ENCODE measurements at regions not wholly inside any gene's neighbourhood (a gene's known extent, or its start where the extent isn't known, plus 50 kb on each side); places are given as distances from the start of the nearest gene placed in this dataset.
A peak's percentile ranks its signal among the peaks of the same experiment; 100 is the strongest.
"Not testable (repeated sequence)": the region's sequence is repeated elsewhere in the genome, so short reads cannot be mapped to it uniquely, and the experiment has no call there.

DNA sequence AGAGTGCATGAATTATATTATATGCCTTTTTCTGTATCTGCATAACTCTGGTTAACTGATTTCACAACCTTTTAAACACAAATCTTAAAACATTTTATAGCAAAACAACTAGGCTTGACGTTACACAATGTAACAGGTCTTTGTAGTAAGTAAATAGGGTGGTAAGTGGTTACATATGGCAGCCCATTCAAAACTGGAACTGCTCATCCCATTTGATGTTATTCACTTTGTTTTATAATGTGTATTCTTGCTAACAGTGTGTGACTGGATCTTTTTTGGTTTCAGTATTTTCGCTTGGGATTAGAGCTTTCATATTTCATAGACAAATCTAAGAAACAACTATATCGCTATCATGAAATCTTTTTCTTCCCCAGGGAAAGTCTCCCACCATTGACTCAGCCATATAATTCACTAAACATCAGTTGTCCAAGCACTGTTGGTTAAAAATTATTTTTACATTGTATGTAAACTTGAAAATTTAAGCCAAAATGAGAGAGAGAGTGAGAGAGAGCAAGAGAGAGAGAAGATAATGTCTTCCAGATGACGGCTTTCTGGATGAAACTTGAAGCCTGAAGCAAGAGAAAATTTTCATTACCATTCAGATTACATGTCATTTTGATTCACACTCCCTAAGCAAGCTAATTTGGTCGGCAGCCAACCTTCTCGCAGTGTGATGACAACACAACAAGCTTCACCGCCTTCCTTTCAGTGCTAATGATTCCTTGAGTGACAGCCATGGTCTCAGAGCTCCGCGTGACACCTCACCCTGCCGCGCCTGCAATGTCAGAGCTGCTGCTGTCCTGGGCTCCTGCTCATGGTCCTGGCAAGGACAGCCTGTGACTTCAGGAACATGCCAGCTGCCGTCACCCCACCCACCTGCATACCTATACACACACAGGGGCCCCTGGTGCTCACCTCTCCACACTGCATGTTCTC lies 946.9 kb upstream of the SOX11 start:
- no peak for DNase-seq

DNA sequence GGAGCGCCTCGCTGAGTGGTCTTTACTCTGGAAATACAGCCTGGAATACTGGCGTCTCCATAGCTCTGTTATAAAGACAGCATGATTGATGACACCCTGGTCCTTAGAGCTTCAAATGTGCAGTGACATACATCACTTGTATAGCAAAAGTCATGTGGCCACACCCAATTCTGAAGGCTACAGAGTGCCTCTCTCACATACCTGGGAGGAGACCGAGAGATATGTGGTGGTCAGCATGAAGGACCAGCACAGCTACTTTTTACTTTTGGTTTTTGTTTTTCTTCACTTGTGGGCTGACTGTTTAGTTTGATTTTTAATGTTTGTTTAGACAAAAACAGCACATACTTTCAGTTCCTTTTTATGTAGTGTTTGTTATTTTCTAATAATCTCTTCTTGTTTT lies 938.5 kb upstream of the SOX11 start:
- no peak for DNase-seq

DNA sequence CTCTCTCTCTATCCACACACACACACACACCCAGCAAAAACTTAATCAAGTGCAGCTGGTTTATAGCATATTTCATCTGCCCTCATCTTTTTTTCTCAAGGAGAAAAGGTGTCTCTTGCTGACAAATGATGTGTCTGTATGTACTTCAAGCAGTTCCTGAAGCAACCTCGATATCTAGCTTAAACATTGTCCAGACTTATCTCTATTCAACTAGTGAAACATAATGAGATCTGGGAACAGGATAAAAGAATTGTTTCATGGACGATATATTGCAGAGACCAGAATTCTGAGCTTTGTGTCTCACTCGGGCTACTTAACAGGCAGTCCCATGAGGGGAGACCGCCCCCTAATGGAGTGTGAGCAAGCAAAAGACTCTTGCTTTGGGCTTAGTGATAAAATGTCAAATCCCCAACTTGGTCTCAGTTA lies 929.2 kb upstream of the SOX11 start:
- DNase-seq, result peak; percentile 75

DNA sequence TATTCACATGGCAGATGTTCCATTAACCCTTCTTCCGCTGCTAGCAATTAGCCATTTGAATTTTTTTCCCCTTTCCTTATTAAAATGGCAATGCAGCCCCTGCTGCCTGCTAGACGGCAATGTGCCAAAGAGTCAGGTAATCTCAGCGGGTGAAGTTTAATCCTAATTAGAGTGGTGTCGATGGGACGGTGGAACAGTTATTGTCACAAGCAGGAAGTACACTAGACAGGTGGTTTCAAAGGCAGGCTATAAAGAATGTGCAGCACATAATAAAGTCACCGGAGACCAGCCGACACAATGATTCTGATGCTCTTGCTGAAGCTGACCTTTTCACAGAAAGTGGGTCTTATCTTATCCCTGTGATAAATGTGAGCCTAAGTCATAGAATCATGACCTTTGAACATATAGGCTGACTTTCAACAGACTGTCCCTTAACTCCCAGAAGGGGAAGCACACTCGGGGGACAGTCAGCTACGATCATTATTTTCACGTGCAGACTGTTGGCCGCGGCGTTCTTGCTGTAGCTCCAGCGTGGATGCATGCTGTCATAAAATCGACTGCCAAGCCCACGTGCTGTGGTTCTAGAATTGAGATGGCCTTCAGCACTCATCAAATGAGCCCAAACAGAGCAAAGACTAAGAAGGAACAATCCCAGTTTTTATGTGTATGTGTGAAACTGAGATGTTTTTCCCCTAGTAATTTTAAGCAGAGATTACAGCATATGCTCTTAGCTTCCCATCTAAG lies 926.2 kb upstream of the SOX11 start:
- no peak for DNase-seq

DNA sequence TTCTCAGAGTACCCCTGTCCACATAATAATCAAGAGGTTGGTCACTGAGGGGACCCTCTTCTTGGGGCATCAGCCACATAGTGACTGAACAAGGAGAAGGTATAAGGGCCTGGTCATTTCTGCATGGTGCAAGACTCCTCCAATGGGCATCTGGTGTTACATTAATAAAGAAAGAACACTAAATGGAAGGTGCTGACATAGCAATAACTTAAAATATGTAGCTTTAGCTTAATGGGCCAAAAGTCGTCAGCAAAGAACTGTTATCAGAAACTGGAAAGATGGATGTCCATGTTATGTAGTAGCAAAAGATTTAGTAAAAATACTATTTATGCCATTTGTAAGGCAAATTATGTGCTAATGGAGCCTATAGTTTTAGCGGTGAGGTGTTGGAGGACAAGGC lies 916.5 kb upstream of the SOX11 start:
- DNase-seq, result no peak

DNA sequence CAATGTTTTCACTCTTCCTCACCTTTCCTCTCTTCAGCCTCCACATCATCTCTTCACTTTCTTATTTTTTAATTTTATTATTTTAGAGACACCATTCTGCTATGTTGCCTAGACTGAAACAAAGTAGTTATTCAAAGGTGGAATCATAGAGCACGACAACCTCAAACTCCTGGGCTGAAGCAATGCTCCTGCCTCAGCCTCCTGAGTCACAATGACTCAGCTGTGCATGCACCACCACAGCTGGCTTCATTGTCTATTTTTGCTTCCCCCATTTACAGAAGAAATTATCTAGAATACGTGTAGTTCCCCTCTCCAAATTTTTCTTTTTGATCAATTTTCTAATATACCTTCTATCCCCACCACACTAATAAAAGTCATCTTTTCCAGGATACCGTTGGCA lies 911.5 kb upstream of the SOX11 start:
- no peak for DNase-seq

DNA sequence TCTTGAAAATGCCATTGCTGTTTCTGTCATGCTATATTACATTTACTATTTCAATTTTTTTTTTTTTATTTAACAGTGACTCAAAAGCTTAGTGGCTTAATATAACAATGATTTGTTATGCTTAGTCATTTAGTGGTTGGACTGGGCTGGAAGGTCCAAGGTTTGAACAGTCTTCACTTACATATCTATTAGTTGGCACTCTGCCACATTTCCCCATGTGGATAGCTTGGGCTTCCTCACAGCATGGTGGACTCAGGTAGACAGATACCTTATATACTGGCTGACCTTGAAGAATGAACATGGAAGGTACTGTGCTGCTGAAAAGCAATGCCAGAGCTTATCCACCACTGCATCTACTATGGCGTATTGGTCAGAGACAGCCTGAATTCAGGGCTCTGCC lies 909.5 kb upstream of the SOX11 start:
- DNase-seq, result no peak

DNA sequence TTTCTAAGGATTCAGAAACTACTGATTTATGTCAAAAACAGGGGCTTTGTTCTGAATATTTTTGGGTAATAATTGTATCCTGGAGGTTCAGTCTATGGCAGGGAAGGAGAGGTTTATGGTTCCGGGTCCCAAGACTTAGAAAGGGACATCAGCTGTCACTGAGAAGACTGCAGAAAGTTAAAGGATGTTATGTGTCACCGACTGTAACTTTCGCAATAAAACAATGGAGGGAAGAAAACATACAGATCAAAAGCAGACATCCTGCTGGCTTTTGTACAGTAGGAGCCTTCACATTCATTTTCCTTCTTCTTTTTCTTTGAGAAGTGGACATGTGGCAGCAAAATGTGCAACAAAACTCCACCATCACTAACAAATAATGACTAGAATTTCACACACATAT lies 900.7 kb upstream of the SOX11 start:
- no peak for DNase-seq

DNA sequence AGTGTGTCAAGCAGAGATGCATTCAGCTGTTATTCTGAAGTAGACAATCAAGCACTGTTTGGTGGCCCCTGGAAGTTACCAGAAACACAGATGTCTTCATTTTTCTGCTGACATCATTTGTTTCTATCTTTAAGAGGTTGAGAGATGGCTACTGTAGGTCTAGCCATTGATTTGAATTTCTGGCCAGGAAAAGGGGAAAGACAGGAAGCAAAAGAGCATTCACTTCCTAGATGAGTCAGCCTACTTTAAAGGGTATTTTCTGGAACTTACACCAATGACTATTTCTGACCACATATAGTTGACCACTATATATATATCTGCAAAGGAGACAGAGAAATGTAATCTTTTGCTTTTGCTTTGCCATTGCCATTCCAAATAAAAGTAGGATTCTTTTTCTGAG lies 900.1 kb upstream of the SOX11 start:
- no peak for DNase-seq

DNA sequence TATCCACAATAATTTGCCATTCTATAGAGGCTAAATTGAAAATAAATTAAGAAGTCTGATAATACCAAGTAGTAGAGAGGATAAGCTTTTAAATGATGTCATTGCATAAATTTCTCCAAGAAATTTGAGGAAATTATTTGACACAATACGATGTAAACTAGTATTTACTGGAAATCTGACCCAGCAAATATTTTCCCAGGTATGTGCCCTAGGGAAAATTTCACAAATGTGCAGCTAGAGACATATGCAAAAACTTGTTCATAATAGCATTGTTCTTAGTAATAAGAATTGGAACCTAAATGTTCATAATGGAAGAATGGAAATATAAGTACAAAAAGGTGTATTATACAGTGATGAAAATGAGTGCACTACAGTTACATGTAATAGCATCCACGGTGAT lies 888.8 kb upstream of the SOX11 start:
- DNase-seq, result no peak

DNA sequence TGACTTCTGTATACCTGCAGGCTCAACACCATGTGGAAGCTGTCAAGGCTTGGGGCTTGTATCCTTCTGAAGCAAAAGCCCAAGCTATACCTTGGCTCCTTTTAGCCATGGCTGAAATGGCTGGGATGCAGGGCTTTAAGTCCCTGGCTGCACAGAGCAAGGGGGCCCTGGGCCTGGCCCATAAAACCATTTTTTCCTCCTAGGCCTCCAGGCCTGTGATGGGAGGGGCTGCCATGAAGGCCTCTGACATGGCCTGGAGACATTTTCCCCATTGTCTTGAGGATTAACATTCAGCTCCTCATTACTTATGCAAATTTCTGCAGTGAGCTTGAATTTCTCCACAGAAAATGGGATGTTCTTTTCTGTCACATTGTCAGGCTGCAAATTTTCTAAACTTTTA lies 878.0 kb upstream of the SOX11 start:
- DNase-seq, result not testable (repeated sequence)

DNA sequence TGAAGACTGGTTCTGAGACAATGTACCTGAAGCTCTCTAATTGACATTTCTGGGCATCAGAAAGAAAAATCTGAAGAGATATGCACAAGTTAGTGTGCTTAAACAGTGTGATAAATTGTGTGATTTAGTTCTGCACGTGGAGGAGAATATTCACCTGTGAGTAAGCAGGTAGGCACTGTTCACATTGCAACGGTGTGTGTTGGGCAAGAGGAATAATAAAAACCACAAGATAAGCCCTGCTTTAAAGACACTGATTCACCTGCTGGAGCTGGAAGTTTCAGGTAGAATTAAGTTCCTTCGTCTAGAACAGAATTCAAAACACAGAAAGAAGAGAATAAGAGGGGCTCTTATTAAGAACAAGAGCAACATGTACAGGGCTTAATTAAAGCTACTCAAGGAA lies 864.3 kb upstream of the SOX11 start:
- DNase-seq, result no peak

DNA sequence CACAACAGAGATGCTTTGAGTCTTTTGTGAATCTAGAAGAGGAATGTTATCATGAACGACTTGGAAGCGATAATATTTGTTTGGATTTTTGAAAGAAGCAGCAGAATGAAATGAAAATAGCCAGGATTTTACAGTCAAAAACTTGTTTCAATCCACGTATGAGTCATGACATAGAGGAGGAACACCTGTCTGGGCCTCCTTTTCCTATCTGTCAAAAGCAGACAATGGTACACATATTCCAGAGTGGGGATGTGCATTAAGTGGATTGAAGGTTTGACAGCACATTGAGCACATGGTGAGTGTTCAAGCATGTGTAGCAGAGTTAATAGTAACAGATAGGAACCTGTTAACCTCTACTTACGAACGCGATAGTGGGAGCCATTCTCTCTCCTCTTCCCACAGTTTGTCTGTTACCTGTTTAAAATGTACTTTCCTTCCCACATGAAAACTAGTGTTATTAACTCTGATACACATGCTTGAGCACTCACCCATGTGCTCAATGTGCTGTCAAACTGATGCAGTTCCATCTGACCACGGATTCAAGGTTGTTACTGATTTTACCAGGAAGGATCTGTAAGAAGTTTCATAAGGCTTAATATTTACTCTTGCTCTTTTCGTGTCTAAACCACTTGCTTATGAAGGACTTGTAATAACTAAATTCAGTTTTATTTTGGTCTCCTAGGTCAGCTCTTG lies 863.4 kb upstream of the SOX11 start:
- no peak for DNase-seq

DNA sequence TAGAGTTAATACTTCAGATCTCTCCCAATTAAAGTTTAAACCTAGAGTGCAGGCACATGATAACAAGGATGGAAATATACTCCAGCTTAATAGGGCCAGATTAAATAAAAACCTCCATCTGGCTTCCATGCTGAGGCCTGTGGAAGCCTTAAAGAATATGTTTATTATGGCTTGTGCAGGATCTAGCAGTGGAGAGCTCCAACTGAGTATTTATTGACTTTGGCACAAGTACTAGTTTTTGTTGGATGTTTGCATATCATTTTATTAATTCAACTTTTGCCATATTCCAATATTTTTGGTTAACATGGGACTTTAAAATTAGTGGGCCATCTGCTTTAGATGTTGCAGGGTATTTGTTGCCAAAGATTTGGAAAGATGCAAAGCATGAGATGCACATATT lies 860.4 kb upstream of the SOX11 start:
- no peak for DNase-seq

DNA sequence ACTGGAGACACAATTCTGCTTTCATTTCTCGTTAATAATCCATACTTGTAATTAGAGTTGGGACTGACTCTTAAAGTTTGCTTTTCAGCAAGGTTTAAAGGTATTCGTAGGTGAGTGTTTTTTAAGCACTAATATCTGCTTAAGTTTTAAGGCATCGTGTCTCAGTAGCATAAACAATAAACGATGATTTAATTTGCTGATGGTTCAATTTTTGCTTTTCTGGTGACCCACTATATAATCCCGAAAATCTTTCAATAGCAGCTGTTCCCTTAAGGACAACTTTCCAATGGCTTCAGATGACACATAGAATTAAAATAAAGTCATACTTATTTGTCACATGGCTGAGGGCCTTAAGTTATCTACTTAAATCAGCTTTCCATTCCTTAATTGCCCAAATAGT lies 859.5 kb upstream of the SOX11 start:
- no peak for DNase-seq

DNA sequence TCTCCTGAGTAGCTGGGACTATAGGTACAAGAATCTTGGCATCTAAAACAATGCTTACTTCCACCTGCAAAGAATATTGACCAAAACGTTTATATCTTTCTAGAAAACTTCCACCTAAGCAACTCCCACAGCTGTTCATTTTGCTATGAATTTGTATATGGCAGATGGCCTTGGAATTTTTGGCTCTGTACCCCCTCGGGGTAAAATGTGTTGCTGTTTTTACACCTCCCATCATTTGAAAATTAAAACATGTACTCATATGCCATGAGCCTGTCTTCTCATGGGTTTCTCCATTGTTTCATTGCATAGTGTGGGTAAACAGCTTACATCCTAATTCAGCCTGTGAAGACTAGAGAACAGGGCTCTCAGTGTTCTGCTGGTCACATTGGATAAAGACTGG lies 853.6 kb upstream of the SOX11 start:
- no peak for DNase-seq

DNA sequence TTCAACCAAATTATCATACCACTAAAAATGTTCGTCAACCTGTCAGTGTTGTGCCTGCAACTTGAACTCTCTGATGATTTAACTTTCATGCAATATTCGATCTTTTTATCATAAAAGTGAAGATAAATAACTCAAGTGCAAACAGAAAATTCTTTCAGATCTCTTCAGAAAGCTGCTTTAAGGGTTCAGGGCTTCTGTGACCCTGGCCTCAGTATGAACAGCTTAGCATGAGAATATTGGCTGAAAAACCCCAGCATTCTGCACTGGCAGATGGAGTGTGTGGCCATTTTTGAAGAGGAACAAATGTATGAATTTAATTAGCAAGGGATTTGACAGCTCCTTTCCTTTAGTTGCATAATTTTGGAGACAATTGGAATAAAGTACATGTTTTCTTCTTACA lies 851.4 kb upstream of the SOX11 start:
- no peak for DNase-seq

DNA sequence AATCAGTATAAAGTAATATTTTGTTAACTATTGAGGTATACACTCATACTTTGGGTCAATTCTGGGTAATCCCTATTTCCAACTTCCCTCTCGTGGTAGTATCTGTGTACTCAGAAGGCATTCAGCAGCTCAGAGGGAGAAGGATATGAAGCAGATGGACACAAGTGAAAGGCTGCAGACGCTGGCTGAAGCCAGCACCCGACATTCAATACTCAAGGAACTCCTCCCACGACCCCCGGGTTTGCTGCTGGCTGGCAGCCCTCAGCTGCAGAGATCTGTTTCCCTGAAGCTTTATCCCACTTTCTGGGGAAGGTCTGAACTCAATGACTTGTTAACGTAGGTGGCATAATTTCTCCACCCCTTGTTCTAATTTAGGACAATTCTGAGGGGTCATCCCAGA lies 847.3 kb upstream of the SOX11 start:
- peak; percentile 5 for DNase-seq

DNA sequence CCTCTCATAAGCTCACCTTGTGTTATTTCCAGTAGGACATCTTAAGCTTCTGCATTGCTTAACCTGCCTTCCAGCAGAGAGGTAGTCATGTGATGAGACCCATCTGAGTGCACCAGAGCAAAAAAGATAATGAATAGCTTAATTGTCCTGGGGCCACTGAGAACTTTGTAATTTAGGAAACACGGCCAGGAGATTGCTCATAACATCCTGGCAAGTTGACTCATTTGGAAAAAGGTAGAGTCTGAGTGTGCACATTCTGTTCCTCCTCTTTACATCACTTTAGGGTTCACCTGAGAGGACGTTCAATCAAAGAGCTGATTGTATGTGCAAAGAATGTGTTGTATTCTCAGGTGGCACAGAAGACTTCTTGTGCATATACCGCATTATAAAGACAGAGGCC lies 830.2 kb upstream of the SOX11 start:
- DNase-seq, result no peak

DNA sequence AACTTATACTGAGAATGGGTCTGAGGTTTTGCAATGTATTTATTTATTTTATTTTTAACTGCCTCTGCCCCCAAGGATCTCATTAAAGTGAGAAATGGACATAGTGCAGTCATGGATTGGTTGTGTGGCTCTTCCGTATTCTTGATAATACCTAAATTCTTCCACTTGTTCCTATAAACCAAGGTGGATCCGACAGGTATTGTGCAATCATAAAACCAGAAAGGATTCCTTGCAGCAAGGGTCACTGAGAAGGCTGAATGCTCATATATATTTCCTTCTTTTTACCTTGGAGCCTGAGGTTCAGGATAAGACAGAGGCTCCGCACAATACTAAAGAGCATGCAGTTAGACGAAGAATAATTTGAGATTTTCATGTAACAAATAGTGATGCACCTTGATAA lies 826.0 kb upstream of the SOX11 start:
- DNase-seq, result no peak

DNA sequence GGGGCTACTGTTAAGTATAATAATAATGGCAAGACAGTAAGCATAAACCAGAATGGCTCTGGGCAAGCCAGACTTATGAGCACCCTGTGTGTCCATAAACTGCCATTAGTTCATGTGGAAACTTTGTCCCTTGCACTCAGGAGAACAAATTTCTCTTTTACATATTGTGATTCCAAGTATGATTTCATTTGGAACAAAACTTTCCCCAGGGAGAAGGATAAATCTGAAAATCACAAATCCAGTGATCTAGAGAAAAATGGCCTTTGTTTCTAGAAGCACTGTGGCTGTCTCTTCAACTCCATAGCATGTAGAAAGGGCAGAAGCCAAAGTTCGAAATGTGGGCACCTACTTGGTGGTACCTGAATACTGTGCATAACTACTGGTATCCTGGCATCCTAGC lies 823.7 kb upstream of the SOX11 start:
- no peak for DNase-seq

DNA sequence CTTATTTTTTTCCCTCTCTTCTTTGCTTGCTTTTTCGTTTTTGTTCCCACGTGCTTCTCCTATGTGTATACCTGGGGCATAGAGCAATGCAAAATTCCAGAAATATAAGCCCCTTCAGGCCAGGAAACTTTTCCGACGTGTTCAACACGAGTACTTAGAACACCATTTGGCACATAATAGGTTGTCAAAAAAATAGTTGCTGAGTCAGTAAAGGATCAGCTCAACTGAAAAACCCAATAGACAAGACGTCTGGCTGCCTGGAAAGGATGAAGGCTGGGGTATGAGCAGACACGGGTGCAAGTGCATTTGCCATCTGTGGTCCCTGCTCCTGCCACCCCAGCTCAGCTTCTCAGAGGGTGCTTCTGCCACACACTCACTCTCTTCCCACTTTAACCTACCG lies 823.0 kb upstream of the SOX11 start:
- no peak for DNase-seq

DNA sequence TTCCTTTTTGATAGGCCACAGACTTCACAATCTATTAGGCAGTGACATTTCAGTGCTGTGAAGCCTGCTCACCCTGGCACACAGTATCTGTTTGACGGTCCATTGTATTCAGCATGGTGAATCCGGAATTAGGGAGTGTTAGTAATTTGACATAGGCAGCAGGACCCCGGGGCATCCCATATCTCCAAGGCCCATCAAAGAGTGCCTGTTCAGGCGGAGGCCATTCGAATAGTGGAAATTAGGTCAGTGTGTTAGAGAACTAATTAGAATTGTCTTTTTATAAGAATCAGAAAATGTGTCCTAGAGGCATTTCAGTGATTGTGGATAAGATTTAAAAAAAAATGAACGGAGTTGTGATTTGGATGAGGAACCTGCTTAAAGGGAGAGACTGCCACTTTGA lies 818.8 kb upstream of the SOX11 start:
- DNase-seq, result no peak

All from NCI-H82 (cell line).